ENCODE measurements at regions not wholly inside any gene's neighbourhood (a gene's known extent, or its start where the extent isn't known, plus 50 kb on each side); places are given as distances from the start of the nearest gene placed in this dataset.

DNA sequence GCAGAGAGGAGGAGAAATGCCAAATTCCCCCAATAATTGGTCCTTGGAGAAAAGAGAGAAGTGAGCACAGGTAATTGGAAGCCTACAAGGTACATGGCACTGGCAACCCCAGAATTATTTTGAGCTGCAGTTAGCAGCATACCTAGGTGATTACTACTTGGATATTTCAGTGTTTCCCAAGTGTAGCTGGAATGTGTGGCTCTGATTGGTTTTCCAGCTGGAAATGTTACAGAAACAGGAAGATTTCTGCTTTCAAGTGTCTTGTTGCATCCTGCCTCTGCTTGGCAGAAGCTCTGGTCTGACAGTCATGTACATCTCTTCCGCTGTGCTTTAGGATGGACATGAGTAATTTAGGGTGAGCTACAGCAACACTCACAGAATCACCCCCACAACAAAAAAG is 262.1 kb downstream of the ENC1 start:
- Histone ChIP-seq H3K27ac (ENCODE audit: low read depth, low read length, severe bottlenecking) (no peak overlapping the region), H3K4me3 (ENCODE audit: extremely low read depth, insufficient read depth, low read length, poor library complexity, severe bottlenecking) (no peak overlapping the region), H3K4me1 (ENCODE audit: control insufficient read depth, insufficient read depth, low read length, poor library complexity, severe bottlenecking) (peaks cover 14% of the 10 kb centered on the region), H3K36me3 (ENCODE audit: control insufficient read depth, insufficient read depth, low read length) (no peaks in the 10 kb centered on the region), H3K9me3 (ENCODE audit: control insufficient read depth, low read length) (no peaks in the 10 kb centered on the region)
- no CpG with 5 or more reads among the region's 1 CpG for WGBS, 2 experiments (ENCODE audit: insufficient coverage in 2 of 2)

DNA sequence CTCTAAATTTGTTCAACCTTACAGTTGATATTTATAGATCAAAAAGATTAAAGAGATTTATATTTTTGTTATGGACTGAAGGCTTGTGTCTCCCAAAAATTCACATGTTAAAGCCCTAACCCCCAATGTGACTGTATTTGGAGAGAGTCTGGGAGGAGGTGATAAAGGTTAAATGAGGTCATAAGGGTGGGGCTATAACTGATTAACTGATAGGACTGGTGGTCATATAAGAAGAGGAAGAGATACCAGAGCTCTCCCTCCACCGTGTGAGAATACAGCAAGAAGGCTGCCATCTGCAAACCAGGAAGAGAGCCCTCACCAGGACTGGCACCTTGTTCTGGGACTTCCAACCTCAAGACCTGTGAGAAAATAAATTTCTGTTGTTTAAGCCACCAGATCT is 264.3 kb downstream of the ENC1 start:
- H3K4me1 ChIP-seq (ENCODE audit: control insufficient read depth, insufficient read depth, low read length, poor library complexity, severe bottlenecking): peaks cover 5% of the 10 kb centered on the region
- no peak overlapping the region for H3K4me3 ChIP-seq (ENCODE audit: extremely low read depth, insufficient read depth, low read length, poor library complexity, severe bottlenecking)
- no peaks in the 10 kb centered on the region for H3K9me3 ChIP-seq (ENCODE audit: control insufficient read depth, low read length)
- WGBS, 2 experiments (ENCODE audit: insufficient coverage in 2 of 2): 67% methylated on average over 1 of the region's 1 CpG; no CpG with 5 or more reads in 1 of the 2 experiments
- no peak overlapping the region for H3K27ac ChIP-seq (ENCODE audit: low read depth, low read length, severe bottlenecking)
- no peaks in the 10 kb centered on the region for H3K36me3 ChIP-seq (ENCODE audit: control insufficient read depth, insufficient read depth, low read length)

DNA sequence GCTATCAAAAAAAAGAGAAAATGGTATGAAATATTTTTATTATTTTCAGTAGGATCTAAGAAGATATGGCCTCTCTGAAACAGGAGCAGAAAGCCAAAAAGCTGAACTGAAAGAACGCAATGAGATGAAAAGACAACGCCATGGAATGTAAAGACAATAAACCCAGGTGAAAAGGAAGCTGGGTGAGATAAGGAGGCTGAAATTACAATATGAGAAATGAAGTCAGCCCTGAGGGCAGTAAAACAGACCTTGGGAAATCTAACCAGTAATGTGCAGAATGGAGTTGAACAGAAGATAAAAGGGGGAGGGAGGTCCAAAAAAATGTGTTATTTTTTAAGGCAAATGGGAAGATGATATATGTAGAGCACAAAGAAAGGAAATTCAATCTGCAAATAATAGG is 265.3 kb downstream of the ENC1 start:
- H3K4me3 ChIP-seq (ENCODE audit: extremely low read depth, insufficient read depth, low read length, poor library complexity, severe bottlenecking): no peak overlapping the region
- WGBS, 2 experiments (ENCODE audit: insufficient coverage in 2 of 2): 90 to 92% methylated on average over 2 of the region's 2 CpGs
- H3K36me3 ChIP-seq (ENCODE audit: control insufficient read depth, insufficient read depth, low read length): no peaks in the 10 kb centered on the region
- peaks cover 5% of the 10 kb centered on the region for H3K4me1 ChIP-seq (ENCODE audit: control insufficient read depth, insufficient read depth, low read length, poor library complexity, severe bottlenecking)
- no peaks in the 10 kb centered on the region for H3K9me3 ChIP-seq (ENCODE audit: control insufficient read depth, low read length)
- H3K27ac ChIP-seq (ENCODE audit: low read depth, low read length, severe bottlenecking): no peak overlapping the region

DNA sequence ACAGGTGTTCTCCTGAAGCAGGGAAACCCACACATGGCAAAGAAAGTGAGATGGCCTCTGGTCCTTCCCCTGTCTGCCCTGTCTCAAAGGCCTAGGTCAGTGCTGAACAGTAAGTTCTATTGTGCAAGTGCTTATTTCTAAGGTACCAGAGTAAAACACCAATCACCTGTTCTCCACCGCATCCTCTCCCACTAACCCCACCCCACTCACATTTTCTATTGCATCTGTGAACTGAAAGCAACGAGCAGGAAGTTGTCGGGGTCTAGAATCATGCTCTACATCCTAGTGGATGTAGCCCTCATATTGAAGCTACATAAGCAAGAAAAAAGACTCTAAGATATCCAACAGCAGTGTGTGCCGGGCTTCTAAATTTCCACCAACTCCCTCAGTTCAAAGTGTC is 265.9 kb downstream of the ENC1 start:
- H3K9me3 ChIP-seq (ENCODE audit: control insufficient read depth, low read length): no peaks in the 10 kb centered on the region
- H3K4me3 ChIP-seq (ENCODE audit: extremely low read depth, insufficient read depth, low read length, poor library complexity, severe bottlenecking): no peak overlapping the region
- H3K36me3 ChIP-seq (ENCODE audit: control insufficient read depth, insufficient read depth, low read length): no peaks in the 10 kb centered on the region
- 90 to 100% methylated on average over 3 of the region's 4 CpGs for WGBS, 2 experiments (ENCODE audit: insufficient coverage in 2 of 2)
- peaks cover 5% of the 10 kb centered on the region for H3K4me1 ChIP-seq (ENCODE audit: control insufficient read depth, insufficient read depth, low read length, poor library complexity, severe bottlenecking)
- H3K27ac ChIP-seq (ENCODE audit: low read depth, low read length, severe bottlenecking): no peak overlapping the region

DNA sequence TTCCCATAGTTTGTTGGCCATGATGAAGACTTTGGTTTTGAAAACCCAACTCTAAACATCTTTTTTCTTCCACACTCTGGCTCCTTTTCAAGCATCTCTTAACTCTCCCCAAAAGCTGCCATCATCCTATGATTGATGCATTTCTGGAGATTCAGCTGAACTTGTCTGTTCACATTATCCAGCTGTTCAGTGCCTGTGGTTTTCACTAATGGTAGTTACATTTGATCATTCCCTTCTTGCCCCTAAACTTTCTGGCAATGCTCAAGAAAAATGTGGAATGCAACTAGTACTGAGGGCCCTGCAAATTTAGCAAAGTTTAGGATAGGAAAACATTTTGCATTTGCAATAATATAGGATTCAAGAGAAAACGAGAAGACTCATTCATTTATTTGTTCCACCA is 267.5 kb downstream of the ENC1 start:
- no peaks in the 10 kb centered on the region for H3K36me3 ChIP-seq (ENCODE audit: control insufficient read depth, insufficient read depth, low read length)
- H3K4me3 ChIP-seq (ENCODE audit: extremely low read depth, insufficient read depth, low read length, poor library complexity, severe bottlenecking): no peak overlapping the region
- no peaks in the 10 kb centered on the region for H3K4me1 ChIP-seq (ENCODE audit: control insufficient read depth, insufficient read depth, low read length, poor library complexity, severe bottlenecking)
- no CpG with 5 or more reads among the region's 1 CpG for WGBS, 2 experiments (ENCODE audit: insufficient coverage in 2 of 2)
- no peak overlapping the region for H3K27ac ChIP-seq (ENCODE audit: low read depth, low read length, severe bottlenecking)
- no peaks in the 10 kb centered on the region for H3K9me3 ChIP-seq (ENCODE audit: control insufficient read depth, low read length)

DNA sequence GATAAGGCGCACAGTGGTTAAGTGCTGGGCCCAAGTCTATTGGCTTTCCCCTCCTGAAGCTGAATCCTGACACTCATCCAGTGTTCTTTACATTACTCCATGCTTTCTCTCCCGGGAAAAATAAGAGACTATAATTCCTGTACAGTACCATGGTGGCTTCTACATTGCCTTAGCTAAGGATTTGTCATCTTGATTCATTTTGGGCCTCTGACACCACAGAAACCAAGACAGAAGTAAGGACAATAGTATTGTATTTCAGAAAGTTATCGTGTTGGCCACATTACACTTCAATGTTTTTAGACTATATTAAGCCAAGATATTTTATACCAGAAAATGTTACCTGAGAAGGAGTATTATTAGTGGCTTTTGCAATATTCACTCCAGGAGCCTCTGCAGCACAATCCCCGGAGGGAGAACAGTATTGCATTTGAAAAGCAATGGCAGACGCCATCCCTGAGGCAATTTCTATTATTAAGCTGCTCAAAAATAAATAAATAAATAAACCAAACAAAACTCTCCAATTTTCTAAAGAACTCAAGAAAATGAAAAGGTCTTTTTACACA is 267.9 kb downstream of the ENC1 start:
- no peaks in the 10 kb centered on the region for H3K9me3 ChIP-seq (ENCODE audit: control insufficient read depth, low read length)
- WGBS, 2 experiments (ENCODE audit: insufficient coverage in 2 of 2): 74 to 84% methylated on average over 3 of the region's 5 CpGs
- no peaks in the 10 kb centered on the region for H3K36me3 ChIP-seq (ENCODE audit: control insufficient read depth, insufficient read depth, low read length)
- no peak overlapping the region for H3K27ac ChIP-seq (ENCODE audit: low read depth, low read length, severe bottlenecking)
- no peak overlapping the region for H3K4me3 ChIP-seq (ENCODE audit: extremely low read depth, insufficient read depth, low read length, poor library complexity, severe bottlenecking)
- no peaks in the 10 kb centered on the region for H3K4me1 ChIP-seq (ENCODE audit: control insufficient read depth, insufficient read depth, low read length, poor library complexity, severe bottlenecking)

DNA sequence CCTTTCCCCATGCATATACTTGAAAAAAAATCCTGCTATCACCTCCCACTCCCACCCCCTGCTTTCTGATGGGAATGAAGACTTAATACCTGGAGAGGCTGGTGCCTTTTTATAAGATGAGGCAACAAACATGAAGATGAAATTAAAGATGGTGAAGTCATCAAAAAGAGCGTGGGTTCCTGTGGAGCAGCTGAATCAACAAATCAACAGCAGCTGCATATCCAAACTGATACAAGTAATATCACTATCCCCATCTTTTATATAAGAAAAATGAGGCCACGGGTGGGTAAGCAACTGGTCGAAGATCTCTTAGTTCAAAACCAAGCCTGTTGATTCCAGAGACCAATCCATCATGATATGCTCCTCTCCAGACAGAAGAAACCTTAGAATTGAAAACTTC is 268.5 kb downstream of the ENC1 start:
- WGBS, 2 experiments (ENCODE audit: insufficient coverage in 2 of 2): 85 to 100% methylated on average over 2 of the region's 3 CpGs
- H3K4me1 ChIP-seq (ENCODE audit: control insufficient read depth, insufficient read depth, low read length, poor library complexity, severe bottlenecking): no peaks in the 10 kb centered on the region

DNA sequence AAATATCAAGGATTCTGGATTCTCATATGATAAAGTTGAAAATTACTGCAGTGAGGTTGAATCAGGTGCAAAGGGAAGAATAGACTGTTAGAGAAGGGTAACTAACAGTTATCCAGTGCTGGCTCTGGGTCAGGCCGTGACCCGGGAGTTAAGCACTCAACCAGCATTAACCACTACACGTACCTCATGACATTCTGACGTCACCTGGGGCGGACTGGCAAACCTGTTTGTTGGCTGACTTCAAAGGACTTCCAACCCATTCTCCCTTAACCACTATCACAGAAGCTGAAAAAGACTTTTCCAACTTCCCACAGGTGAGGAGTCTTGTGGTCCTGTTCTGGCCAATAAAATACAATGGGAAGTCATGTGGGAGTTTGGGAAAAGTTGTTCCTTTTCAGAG is 268.9 kb downstream of the ENC1 start:
- 100% methylated on average over 2 to 3 of the region's 5 CpGs for WGBS, 2 experiments (ENCODE audit: insufficient coverage in 2 of 2)
- Histone ChIP-seq H3K36me3 (ENCODE audit: control insufficient read depth, insufficient read depth, low read length) (no peaks in the 10 kb centered on the region), H3K4me1 (ENCODE audit: control insufficient read depth, insufficient read depth, low read length, poor library complexity, severe bottlenecking) (no peaks in the 10 kb centered on the region), H3K27ac (ENCODE audit: low read depth, low read length, severe bottlenecking) (no peak overlapping the region), H3K4me3 (ENCODE audit: extremely low read depth, insufficient read depth, low read length, poor library complexity, severe bottlenecking) (no peak overlapping the region), H3K9me3 (ENCODE audit: control insufficient read depth, low read length) (no peaks in the 10 kb centered on the region)

More for the DNA sequence above, 268.5 kb downstream of the ENC1 start:
- Histone ChIP-seq H3K27ac (ENCODE audit: low read depth, low read length, severe bottlenecking) (no peak overlapping the region), H3K36me3 (ENCODE audit: control insufficient read depth, insufficient read depth, low read length) (no peaks in the 10 kb centered on the region), H3K9me3 (ENCODE audit: control insufficient read depth, low read length) (no peaks in the 10 kb centered on the region), H3K4me3 (ENCODE audit: extremely low read depth, insufficient read depth, low read length, poor library complexity, severe bottlenecking) (no peak overlapping the region)

DNA sequence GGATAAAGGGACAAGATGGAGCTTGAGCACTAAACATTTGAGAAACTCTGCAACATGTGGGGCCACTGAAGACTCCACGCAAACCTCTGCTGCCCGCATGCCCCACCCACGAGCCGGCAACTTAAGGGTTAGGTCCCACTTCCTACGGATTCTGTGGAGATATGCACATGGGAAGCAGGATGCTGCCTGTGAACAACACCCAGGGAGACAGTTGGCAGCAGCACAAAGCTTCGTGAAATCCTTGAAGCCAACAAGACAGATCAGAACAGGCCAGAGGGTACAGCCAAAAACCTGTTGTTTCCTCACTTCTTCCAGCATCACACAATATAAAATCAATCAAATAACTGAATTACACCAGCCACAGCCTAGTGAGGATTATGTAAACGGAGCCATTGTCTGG is 270.4 kb downstream of the ENC1 start:
- H3K4me3 ChIP-seq (ENCODE audit: extremely low read depth, insufficient read depth, low read length, poor library complexity, severe bottlenecking): no peak overlapping the region

DNA sequence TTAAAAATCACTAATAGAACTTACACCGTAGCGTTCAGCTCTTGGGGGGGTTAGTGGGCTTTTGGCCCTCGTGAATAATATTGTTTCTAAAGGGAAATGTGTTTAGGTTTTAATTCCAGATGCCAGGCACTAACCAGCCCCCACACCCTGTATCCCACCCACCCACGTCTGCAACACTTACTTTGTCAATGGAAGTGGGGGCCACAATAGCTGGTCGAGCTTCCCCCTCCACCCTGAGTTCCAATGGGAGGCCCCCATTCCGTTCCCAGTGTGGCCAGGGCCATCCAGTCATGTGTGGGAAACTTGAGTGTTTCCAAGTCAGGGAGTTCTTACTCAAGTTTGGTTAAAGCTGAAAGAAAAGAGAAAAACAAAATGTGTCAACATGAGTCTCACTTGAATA is 271.4 kb downstream of the ENC1 start:
- Histone ChIP-seq H3K27ac (ENCODE audit: low read depth, low read length, severe bottlenecking) (no peak overlapping the region), H3K4me3 (ENCODE audit: extremely low read depth, insufficient read depth, low read length, poor library complexity, severe bottlenecking) (no peak overlapping the region), H3K36me3 (ENCODE audit: control insufficient read depth, insufficient read depth, low read length) (no peaks in the 10 kb centered on the region), H3K9me3 (ENCODE audit: control insufficient read depth, low read length) (peaks cover 7% of the 10 kb centered on the region), H3K4me1 (ENCODE audit: control insufficient read depth, insufficient read depth, low read length, poor library complexity, severe bottlenecking) (no peaks in the 10 kb centered on the region)
- WGBS, 2 experiments (ENCODE audit: insufficient coverage in 2 of 2): 95% methylated on average over 3 of the region's 6 CpGs; no CpG with 5 or more reads in 1 of the 2 experiments

More for the DNA sequence above, 270.4 kb downstream of the ENC1 start:
- H3K36me3 ChIP-seq (ENCODE audit: control insufficient read depth, insufficient read depth, low read length): no peaks in the 10 kb centered on the region
- 84 to 88% methylated on average over 7 of the region's 7 CpGs for WGBS, 2 experiments (ENCODE audit: insufficient coverage in 2 of 2)
- no peaks in the 10 kb centered on the region for H3K4me1 ChIP-seq (ENCODE audit: control insufficient read depth, insufficient read depth, low read length, poor library complexity, severe bottlenecking)
- H3K27ac ChIP-seq (ENCODE audit: low read depth, low read length, severe bottlenecking): no peak overlapping the region
- H3K9me3 ChIP-seq (ENCODE audit: control insufficient read depth, low read length): peaks cover 7% of the 10 kb centered on the region

DNA sequence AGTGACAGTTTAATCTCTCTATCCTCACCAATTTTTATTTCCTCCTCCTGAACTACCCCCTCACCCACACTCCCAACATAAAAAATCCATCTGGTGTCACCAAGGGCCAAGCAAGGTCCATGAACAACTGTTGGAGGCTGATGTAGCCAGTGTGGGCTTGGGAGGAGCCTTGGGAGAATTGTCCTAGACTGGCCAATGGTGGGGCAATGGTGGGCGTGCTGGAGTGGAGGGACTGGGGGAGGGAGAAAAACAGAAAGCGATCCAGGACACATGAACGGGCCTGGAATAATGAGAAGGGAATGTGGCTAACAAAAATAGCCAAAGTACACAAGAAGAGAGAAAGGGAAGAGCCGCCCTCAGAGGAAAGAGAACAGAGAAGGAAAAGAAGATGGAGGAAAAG is 272.6 kb downstream of the ENC1 start:
- H3K9me3 ChIP-seq (ENCODE audit: control insufficient read depth, low read length): peaks cover 7% of the 10 kb centered on the region
- WGBS, 2 experiments (ENCODE audit: insufficient coverage in 2 of 2): 94 to 100% methylated on average over 3 to 4 of the region's 4 CpGs
- no peak overlapping the region for H3K27ac ChIP-seq (ENCODE audit: low read depth, low read length, severe bottlenecking)
- H3K36me3 ChIP-seq (ENCODE audit: control insufficient read depth, insufficient read depth, low read length): no peaks in the 10 kb centered on the region
- no peaks in the 10 kb centered on the region for H3K4me1 ChIP-seq (ENCODE audit: control insufficient read depth, insufficient read depth, low read length, poor library complexity, severe bottlenecking)
- H3K4me3 ChIP-seq (ENCODE audit: extremely low read depth, insufficient read depth, low read length, poor library complexity, severe bottlenecking): no peak overlapping the region

Measured in mesodermal cell (in vitro differentiated cells).